HG02678 (cell line): ENCODE measurements at regions not wholly inside any gene's neighbourhood (a gene's known extent, or its start where the extent isn't known, plus 50 kb on each side); places are given as distances from the start of the nearest gene placed in this dataset.
"Not testable (repeated sequence)": the region's sequence is repeated elsewhere in the genome, so short reads cannot be mapped to it uniquely, and the experiment has no call there.

Source experiments
- ATAC-seq: cut with Tn5 transposase; IDR thresholded peaks from one replicate; pipeline ENCODE4 v1.9.1; 2021; ENCODE audit warnings: mild to moderate bottlenecking, moderate library complexity; ENCODE audit not compliant: unreplicated experiment

DNA sequence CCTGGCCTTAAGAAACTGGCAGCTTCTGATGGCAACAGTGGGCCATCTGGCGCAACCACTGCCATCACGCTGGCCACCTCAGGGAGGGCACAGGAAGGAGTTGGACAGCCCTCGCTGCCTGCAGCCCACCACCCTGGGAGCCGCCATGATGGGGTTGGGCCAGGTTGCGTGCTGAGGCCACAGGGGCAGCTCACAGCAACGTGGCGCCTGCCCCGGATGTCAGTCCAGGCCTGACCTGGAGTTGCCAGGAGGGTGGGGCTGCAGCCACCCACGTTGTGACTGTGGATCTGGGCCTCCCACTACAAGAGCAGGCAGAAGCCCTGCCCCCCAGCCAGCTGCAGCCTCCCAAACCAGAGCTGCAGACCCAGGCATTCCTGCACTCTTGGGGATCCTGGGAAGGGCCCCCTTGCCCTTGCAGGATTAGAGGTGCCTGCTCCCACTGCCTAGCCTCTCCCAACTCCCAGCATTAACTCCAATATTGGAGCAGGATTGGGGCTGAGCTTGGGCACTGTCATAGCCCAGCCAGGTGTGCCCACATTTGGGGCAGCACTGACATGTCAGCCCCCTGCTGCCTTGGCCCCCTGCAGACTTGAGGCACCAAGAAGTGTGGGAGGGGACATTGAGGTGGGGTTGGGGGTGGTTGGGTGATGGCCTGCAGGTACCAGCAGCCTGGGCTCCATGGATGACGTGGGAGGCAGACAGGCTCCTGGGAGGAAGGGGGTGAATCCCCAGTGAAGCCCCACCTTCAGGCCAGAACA is 468.9 kb upstream of the CCDC54 start:
- ATAC-seq = no peak

GRCh38 chr3:106913111-106913698 is 464.0 kb upstream of the CCDC54 start:
- ATAC-seq = no peak

DNA sequence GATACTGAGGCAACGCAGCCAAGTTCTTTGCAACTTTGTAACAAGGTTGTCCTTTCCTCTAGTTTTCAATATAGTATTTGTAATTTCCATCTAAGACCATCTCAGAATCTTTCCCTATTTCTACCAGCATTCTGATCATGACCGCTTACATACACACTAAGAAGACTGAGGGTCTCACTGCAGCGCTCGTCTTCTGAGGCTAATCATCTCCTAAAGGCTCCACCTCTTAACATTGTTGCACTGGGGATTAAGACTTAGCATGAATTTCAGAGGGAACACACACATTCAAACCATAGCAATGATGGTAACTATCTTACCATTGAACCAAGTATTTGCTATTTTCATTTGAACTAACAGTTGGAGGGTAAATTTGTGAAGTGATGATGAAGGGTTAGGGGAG is 463.3 kb upstream of the CCDC54 start:
- ATAC-seq = no peak

- no peak for ATAC-seq
Measured at GRCh38 chr3:106920609-106921008, 456.6 kb upstream of the CCDC54 start.

DNA sequence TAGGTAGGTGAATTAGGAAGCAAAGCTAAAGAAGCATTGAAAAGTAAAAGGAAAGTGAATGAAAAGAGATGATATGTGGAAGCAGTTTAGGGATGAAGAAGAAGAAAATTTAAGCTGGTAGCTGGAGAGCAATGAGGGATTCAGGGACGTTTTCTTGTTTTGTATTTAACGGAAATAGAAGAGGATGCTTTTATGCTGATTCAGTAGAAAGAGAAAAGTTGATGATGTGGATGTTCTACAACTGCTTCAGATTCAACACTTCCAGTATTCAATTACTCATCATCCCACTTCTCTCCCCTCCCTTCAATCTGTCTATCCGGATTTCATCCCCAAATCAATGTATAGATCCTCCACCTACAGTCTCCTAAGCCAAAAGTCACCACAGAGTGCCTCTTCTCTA is 448.2 kb upstream of the CCDC54 start:
- ATAC-seq = no peak

DNA sequence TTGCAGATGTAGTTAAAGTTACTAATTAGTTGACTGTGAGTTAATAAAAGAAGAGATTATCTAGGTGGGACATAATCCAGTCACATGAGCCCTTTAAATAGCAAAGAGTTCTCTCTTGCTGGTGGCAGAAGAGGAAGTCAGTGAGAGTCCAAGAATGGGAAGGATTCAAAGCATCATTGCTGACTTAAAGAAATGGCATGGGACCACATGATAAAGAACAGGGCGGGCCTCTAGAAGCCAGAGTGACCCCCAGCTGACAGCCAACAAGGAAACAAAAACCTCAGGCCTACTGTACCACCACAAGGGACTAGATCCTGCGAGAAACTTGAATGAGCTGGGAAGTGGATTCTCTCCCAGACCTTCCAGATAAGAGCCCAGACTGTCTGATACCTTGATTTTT is 447.2 kb upstream of the CCDC54 start:
- ATAC-seq = no peak

GRCh38 chr3:106931904-106932303 is 445.3 kb upstream of the CCDC54 start:
- no peak for ATAC-seq

DNA sequence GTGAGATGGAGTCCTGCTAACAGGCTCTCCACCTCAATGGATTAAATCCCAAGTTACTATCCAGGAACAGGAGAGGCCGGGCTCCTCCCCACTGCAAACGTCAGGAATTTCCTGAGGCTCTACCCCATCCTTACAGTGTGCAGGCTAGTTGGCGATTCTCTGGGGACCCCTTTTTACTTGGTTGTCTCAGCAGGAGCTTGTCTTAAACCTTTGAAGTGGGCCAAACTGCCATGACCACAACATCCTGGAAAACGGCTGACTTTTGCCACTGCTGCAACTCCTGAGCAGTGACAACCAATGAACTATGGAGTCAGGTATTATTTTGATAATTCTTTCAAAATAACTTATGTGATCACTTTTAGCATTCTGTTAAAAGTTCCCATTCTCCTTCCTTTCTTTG is 440.9 kb upstream of the CCDC54 start:
- ATAC-seq = no peak

DNA sequence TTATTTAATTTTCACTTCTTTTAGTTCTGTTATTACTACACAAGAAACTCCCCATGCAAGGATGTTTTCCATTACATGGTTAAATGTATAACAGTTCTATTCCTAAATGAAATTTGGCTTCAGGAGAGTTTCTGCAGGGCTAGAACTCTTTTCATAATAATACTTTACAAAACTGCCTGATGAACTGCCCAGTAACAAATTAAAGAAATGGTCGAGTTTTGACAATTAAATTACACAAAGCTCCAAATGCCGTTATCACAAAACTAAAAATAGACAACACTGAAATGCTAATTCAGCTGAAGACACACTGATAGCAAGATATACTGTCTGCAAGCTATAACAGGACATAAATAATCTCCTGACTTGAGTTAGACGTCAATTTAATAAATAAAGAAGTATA is 435.2 kb upstream of the CCDC54 start:
- ATAC-seq = no peak

DNA sequence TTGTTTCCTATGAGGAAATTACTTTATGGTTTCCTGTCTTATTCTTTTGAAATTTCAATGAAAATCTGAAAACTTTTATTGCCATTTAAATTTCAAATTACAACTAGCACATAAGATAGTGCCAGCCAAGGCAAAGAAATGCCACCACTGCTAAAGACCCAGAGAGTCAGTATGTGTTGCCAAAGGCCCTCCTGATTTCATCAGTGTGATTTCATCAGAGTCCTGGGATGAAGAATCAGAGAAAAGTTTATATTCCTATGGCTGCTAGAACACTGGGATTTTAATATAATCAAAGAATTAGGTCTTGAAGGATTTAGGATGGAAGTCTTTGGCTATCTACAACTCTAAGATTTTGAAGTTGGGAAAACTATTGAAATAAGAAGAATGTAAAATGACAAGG is 434.2 kb upstream of the CCDC54 start:
- ATAC-seq = no peak

GRCh38 chr3:106945435-106945834 is 431.8 kb upstream of the CCDC54 start:
- ATAC-seq = no peak

DNA sequence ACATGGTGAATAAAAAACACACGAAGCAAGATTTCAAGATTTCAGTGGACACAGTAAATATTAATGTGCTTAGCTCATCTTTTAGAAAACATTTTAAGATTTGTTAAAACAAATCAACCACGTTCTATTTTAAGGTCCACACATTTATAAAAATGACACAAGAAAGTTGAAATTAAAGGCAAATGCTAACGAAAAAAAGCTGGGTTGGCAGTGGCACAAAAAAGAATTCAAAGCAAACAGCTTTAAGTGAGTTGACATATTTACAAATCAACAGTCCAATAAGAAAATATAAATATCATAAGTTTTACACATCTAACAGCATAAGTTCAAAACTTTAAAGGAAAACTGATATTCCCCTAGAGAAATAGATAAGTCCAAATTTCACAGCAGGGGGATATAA is 430.4 kb upstream of the CCDC54 start:
- no peak for ATAC-seq

- ATAC-seq = no peak
Measured at GRCh38 chr3:106957029-106957428, 420.2 kb upstream of the CCDC54 start.

DNA sequence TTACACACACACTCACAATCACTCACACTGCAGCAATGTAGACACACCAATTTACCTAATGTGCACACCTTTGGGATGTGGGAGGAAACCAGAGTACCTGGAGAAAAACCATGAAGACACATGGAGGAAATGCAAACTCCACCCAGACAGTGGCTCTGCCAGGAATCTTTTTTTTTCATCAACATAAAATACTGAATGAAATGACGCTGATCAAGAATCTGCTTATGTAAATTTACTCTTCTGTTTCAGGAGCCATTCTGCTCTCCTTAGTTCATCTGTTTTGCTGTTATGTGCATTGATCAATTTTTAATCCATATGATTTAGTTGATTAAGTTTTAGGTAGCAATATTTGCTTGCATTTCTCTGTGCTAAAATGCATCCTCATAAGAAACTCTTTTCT is 414.2 kb upstream of the CCDC54 start:
- no peak for ATAC-seq

- no peak for ATAC-seq
Measured at GRCh38 chr3:106963442-106963841, 413.8 kb upstream of the CCDC54 start.

- ATAC-seq = no peak
Measured at GRCh38 chr3:106965307-106965706, 411.9 kb upstream of the CCDC54 start.

DNA sequence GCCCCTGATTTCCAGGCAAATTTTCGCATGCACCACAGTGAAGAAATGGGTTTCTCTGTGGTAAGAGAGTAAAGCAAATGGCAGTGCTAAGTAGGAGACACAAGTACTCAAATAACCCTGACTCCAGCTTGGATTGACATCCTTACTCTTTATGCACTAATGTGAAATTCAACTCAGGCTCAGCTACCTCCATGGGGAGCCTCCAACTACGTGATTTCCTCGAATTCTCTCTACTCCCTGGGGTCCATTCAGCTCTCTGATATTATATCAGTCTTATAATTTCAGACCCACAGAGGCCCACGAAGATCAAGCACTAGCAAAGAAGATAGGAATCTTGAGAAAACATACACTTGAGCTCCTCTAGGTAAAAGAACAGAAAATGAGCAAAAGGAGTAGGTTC is 407.6 kb upstream of the CCDC54 start:
- ATAC-seq = no peak

DNA sequence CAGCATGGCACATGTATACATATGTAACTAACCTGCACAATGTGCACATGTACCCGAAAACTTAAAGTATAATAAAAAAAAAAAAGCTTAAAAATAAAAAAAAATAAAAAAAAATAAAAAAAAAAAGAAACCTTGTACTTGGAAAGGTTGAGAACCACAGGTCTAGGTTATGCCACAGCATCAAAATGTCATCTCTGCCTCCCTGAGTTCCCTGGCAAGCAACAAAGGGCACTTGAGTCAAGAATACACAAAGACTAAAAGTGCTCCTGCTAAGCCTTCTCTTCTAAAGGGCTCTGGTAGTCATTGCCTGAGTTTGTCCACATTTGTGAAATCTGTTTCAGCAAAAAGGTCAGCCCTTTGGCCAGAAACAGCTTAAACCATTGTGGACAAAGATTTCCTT is 395.8 kb upstream of the CCDC54 start:
- ATAC-seq = no peak

DNA sequence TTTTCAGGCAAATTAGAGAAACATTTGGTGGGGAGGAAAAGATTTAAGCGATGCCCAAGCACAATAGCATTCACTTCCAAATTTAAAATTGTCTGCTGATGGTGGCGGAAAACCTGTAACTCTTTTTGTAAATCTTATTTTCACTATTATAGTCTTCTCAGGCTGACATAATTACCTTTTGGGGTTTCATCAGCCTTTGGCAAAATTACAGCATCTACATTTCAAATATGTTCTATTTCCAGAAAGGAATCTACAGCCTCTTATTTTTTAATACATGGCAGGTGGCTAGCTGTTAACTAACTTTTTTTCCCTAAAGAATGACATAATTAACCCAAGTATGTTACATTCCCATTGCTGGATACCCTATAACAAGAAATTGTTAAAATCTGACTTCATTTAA is 391.5 kb upstream of the CCDC54 start:
- ATAC-seq = no peak

GRCh38 chr3:106998841-106999682 is 378.2 kb upstream of the CCDC54 start:
- not testable (repeated sequence) for ATAC-seq

DNA sequence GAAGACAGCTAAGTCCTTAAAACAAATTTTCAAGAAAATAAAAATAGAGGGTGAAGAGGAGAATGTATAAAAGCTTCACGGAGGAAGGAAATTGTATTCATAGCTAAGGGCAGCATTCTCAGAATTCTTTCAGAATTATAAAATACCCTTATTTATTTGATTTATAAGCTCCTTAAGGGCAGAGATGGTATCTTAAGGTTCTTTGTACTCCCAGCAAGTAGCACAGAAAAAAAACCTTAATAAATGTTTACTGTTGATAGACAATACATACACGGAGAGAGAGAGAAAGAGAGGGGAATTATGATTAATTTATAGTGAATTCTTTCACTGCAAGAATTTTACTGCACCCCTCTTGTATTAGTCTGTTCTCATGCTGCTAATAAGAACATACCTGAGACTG is 375.6 kb upstream of the CCDC54 start:
- no peak for ATAC-seq

- ATAC-seq = not testable (repeated sequence)
Measured at GRCh38 chr3:107005352-107005751, 371.9 kb upstream of the CCDC54 start.
